ENCODE measurements at regions not wholly inside any gene's neighbourhood (a gene's known extent, or its start where the extent isn't known, plus 50 kb on each side); places are given as distances from the start of the nearest gene placed in this dataset.

- H2AFZ ChIP-seq (ENCODE audit: low read depth, low read length) = no peak overlapping the region
- ChIA-PET POLR2A (no interaction called here), CTCF (interaction anchor here (1.0 to 1.7 kb wide), 4 partner anchors 9 to 612 kb away, joined by 3 to 5 read pairs (median 4); partner anchors contain the start of gene THBS1)
- no peak overlapping the region for H3K4me2 ChIP-seq (ENCODE audit: insufficient read depth, low read length)
- no peak for DNase-seq (ENCODE audit: low read depth, low spot score)
- no peaks in the 10 kb centered on the region for H3K9me3 ChIP-seq (replicated peaks; ENCODE audit: control insufficient read depth, insufficient read depth, low read length)
- H3K79me2 ChIP-seq (ENCODE audit: control insufficient read depth, insufficient read depth, low read length) = no peaks in the 10 kb centered on the region
- no peak overlapping the region for H3K9ac ChIP-seq (replicated peaks; ENCODE audit: extremely low read depth, insufficient read depth, low read length)
- H3K27ac ChIP-seq (ENCODE audit: insufficient read depth, low read depth, low read length) = no peak overlapping the region
- H3K4me1 ChIP-seq (ENCODE audit: control insufficient read depth, extremely low read depth, insufficient read depth, low read length) = peaks cover 29% of the 10 kb centered on the region
- no peak for FAIRE-seq
- no peaks in the 10 kb centered on the region for H3K27me3 ChIP-seq (ENCODE audit: control insufficient read depth in 2 of 2, insufficient read depth in 2 of 2, low read length in 2 of 2)
- TF ChIP-seq POLR2AphosphoS5 (IDR thresholded peaks at IDR 0.05; ENCODE audit: insufficient read depth, low read depth, low read length) = no peak
- no peak for TF ChIP-seq FOS (IDR thresholded peaks at IDR 0.05; ENCODE audit: borderline replicate concordance, insufficient read depth, low read length)
- no peak for TF ChIP-seq MYC (IDR thresholded peaks at IDR 0.05; ENCODE audit: low read depth, low read length)
- TF ChIP-seq CTCF (IDR thresholded peaks at IDR 0.05; ENCODE audit: extremely low read depth in 1 of 2, insufficient read depth in 1 of 2, low read depth in 1 of 2, low read length in 2 of 2) = no peak
- no peak for TF ChIP-seq EZH2 (IDR thresholded peaks at IDR 0.05; ENCODE audit: borderline replicate concordance, low read depth, low read length, severe bottlenecking)
- TF ChIP-seq MAX (IDR thresholded peaks at IDR 0.05; ENCODE audit: insufficient read depth, insufficient read length) = no peak
- no peak for TF ChIP-seq JUN (IDR thresholded peaks at IDR 0.05; ENCODE audit: borderline replicate concordance, insufficient read depth, insufficient read length, low read depth)
- no peak for TF ChIP-seq GATA2 (IDR thresholded peaks at IDR 0.05; ENCODE audit: insufficient read depth, insufficient read length, low read depth, low read length)
- TF ChIP-seq POLR2A (IDR thresholded peaks at IDR 0.05; ENCODE audit: low read depth, low read length) = no peak
- dilution Hi-C loops (cut with MboI; ENCODE audit: extremely low pct_ligation_motif_present, low sequenced_read_pairs) (loop anchor here (25.0 kb wide), 1 partner anchor 308 kb away; no protein-coding TSS in a partner anchor), intact Hi-C loops (cut with micrococcal nuclease) (no loop called here)
- H3K9me1 ChIP-seq (replicated peaks; ENCODE audit: control insufficient read depth, extremely low read depth, insufficient read depth, low read length) = no peaks in the 10 kb centered on the region
- BruUV-seq (replicated peaks) = no TSS peak
- H3K36me3 ChIP-seq (ENCODE audit: control insufficient read depth in 2 of 2, extremely low read depth in 1 of 2, insufficient read depth in 2 of 2, low read length in 2 of 2) = no peaks in the 10 kb centered on the region
- H4K20me1 ChIP-seq (replicated peaks; ENCODE audit: control insufficient read depth, extremely low read depth, insufficient read depth, low read length) = no peaks in the 10 kb centered on the region
- no peak overlapping the region for H3K4me3 ChIP-seq (replicated peaks in 1 of 3; ENCODE audit: insufficient read depth in 1 of 3, low read depth in 1 of 3, low read length in 3 of 3)
Observed at GRCh38 chr15:39144613-39145499, 436.0 kb upstream of the THBS1 start.

All from endothelial cell of umbilical vein (primary cell).